NCI-H345 (cell line): ENCODE measurements at regions not wholly inside any gene's neighbourhood (a gene's known extent, or its start where the extent isn't known, plus 50 kb on each side); places are given as distances from the start of the nearest gene placed in this dataset.

Experiments
- DNase-seq: peaks from one replicate; lab custom pipeline; 2025; lab: John Stamatoyannopoulos, UW

- no peak for DNase-seq
Measured at GRCh38 chr16:35906440-35906839, 2447.0 kb downstream of the TP53TG3F start.

- DNase-seq, result no peak
Measured at GRCh38 chr16:35908152-35908551, 2448.7 kb downstream of the TP53TG3F start.

DNA sequence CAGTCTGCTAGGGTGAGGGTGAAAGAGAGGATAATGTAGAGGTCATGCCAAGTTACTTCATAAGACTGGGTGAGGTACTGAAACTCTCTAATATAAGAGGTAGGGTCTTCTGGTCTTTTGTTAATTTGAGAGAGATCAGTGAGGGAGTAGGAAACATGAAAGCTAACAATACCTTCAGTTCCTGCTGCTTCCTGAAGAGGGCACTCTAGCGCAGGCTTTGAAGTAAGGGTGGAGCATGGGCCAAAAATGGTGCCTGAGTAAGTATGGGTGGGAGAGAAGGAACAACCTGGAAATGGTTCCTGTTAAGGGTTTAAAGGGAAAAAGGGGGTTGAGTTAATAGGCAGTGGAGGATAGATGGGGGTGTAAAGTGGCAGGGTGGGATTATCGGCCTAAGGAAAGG is 2449.5 kb downstream of the TP53TG3F start:
- no peak for DNase-seq

DNA sequence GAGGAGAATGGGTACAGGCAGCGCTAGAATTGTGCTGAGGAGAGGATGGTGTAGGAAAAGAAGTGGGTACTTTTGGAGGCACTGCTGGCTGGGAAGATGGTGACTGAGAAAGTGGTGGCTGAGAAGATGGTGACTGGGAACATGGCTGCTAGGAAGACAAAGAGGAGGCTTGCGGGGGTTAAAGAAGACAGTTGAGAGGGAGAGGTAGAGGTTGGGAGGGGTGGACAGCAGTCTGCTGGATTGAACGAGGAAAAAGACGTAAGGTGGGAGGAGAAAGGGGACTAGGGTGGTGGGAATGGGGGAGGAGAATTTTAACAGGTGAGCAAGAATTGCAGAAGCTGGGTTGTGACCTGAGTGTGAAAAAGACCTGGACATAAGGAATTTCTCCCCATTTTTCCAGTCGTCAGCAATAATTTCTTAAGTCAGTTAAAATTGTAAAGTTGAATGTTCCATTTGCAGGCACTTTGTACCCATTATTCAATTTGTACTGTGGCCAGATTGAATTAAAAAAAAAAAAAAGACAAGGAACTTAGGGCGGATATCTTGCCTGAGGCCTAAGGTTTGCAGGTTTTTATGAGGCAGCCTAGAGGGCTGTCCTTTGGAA is 2450.0 kb downstream of the TP53TG3F start:
- DNase-seq, result no peak

GRCh38 chr16:35910409-35910808 is 2451.0 kb downstream of the TP53TG3F start:
- no peak for DNase-seq

DNA sequence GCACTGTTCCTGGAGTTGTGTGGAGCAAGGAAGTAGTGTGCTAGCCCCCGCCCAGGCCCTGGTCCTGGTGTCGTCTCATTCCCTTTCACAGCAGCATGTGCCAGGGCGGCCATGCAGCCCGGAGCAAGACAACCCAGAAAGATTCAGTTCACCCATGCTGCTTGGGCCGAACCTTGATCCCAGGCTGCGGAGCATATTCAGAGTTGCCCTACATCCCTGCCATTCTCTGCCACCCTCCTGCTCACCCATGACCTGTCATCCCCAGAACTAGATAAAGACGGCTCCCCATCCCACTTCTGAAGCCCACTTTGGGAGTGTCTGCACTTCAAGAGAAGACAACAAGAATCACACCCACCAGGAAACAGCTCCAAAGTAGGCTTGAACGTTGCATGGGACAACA is 2452.5 kb downstream of the TP53TG3F start:
- no peak for DNase-seq

DNA sequence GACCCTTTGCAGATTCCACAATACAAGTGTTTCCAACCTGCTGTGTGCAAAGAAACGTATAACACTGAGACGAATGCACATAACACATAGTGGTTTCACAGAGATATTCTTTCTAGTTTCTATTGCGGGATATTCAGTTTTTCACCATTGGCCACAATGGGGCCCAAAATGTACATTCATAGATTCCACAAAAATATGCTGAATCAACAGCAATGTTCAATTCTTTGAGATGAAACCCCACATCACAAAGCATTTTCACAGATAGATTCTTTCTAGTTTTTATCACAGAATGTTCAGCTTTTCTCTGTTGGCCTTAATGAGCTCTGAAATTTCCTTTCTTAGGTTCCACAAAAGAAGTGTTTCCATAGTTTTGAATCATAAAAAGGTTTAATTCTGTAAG is 2472.3 kb downstream of the TP53TG3F start:
- no peak for DNase-seq
